Endometrium (tissue), 2 donors: ENCODE measurements at regions not wholly inside any gene's neighbourhood (a gene's known extent, or its start where the extent isn't known, plus 50 kb on each side); places are given as distances from the start of the nearest gene placed in this dataset.
"Not testable (repeated sequence)": the region's sequence is repeated elsewhere in the genome, so short reads cannot be mapped to it uniquely, and the experiment has no call there.

Experiments used
- FAIRE-seq: peaks from 2 replicates; lab custom pipeline; 2012; peaks lifted over from hg19 to GRCh38; lab: Jason Lieb, UNC
- donor health status: control.
- donor health status: control.

- no peak for FAIRE-seq
Measured at GRCh38 chr3:51588724-51589123, 50.2 kb downstream of the RAD54L2 start.

- FAIRE-seq: no peak
Measured at GRCh38 chr3:51591231-51591630, 52.7 kb downstream of the RAD54L2 start.

- FAIRE-seq: no peak
Measured at GRCh38 chr3:51593697-51594096, 55.2 kb downstream of the RAD54L2 start.

DNA sequence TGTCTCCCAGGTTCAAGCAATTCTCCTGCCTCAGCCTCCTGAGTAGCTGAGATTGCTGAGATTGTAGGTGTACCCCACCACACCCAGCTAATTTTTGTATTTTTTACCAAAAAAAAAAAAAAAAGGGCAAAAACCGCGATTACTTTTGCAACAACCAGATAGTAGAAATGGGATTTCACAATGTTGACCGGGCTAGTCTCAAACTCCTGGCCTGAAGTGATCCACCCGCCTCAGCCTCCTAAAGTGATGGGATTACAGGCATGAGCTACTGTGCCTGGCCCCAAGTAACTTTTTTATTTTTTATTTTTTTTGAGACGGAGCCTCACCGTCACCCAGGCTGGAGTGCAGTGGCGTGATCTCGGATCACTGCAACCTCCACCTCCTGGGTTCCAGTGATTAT lies 61.1 kb downstream of the RAD54L2 start:
- not testable (repeated sequence) for FAIRE-seq

GRCh38 chr3:51604212-51604611 lies 65.7 kb downstream of the RAD54L2 start:
- FAIRE-seq: no peak

GRCh38 chr3:51605938-51606337 lies 65.1 kb upstream of the TEX264 start:
- no peak for FAIRE-seq

DNA sequence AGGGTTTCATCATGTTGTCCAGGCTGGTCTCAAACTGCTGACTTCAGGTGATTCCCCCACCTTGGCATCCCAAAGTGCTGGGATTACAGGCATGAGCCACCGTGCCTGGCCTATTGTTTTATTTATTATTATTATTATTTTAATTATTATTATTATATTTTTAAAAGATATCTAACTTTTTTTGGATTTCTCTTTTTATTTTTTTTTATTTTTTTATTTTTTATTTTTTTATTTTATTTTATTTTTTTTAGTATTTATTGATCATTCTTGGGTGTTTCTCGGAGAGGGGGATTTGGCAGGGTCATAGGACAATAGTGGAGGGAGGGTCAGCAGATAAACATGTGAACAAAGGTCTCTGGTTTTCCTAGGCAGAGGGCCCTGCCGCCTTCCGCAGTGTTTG lies 64.2 kb upstream of the TEX264 start:
- peak; percentile 63 for FAIRE-seq

GRCh38 chr3:51607591-51608325 lies 63.3 kb upstream of the TEX264 start:
- FAIRE-seq: not testable (repeated sequence)

GRCh38 chr3:51610708-51611107 lies 60.3 kb upstream of the TEX264 start:
- no peak for FAIRE-seq

- no peak for FAIRE-seq
Measured at GRCh38 chr3:51617597-51617996, 53.5 kb upstream of the TEX264 start.

- not testable (repeated sequence) for FAIRE-seq
Measured at GRCh38 chr3:51618038-51618437, 53.0 kb upstream of the TEX264 start.

DNA sequence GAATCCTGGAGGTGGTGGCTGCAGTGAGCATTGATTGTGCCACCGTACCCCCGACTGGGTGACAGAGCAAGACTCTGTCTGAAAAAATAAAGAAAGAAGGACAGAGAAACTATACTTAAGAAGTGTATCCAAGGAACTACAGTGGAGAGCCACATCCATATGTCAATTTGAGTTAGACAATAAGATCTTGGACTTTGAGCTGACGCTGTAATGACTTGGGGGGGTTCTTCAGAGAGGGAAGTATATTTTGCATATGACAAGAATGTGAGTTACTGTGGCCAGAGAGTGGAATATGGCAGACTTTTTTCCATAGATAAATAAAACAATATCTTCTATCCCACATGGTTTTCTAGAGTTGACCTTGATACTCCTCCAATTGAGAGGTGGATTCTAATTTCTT lies 52.6 kb upstream of the TEX264 start:
- FAIRE-seq: no peak

DNA sequence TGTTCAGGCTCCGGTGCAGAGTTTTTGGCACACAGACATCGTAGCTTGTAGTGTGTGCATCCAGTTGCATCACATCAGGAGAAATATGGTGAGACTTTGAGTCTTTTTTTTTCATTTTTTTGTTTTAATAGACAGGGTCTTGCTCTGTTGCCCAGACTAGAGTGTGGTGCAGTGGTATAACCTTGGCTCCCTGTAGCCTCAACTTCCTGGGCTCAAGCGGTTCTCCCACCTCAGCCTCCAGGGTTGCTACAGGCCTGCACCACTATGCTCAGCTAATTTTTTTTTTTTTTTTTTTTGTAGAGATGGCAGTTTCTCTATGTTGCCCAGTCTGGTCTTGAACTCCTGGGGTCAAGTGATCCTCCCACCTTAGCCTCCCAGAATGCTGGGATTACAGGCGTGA lies 51.1 kb upstream of the TEX264 start:
- no peak for FAIRE-seq

DNA sequence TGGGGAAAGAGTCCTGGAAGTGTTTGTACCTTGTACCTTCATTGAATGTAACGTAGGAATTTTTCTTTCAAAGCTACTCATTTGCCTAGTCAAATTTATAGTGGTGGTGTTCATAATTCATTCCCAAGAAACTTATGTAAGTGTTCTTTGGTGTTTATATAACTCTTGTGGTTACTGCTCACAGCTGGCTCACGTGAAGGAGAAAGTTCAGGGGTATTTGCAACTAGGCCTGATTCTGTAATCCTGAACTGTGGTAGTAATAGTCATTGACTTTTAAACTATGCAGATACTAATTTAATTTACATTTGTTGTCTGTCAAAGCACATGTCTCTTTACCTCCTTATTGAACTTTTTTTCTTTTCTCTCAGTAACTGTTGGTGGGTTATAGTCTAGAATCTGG lies 50.5 kb upstream of the TEX264 start:
- no peak for FAIRE-seq

DNA sequence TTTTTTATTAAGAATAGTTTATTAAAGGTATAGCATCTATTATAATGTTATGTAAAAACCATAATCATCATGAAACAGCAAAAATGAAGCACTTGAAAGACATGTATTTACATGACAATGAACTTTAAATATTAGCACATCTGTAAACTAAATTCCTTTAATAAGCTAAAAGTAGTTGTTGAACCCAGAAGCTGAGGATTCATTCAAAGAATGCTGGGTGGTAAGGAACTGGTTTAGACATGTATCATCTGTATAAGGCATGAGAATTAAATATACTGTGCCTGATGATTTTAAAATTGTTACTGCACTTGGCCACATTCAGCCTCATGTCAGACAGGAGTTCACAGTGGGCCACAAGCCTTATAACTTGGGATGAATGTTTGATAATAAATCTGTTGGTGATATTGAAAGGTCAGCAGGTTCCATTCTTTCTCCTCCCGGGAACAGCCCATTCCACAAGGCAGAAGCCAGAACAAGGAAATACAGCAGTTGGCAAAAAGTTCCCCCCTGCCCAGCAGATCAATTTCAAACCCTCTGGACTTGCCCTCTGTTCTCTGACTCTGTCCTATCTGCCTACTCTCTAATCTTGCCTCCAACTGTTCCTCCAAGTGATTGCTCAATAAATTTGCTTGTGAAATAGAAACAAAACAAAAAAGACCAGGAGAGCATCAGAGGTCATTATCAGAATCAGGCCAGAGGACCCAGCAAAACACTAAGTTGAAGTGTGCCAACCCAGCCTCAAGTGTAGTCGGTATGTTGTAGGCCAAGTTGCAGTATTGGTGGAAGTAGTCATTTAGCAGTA lies 49.8 kb upstream of the TEX264 start:
- FAIRE-seq: no peak
